ENCODE measurements at regions not wholly inside any gene's neighbourhood (a gene's known extent, or its start where the extent isn't known, plus 50 kb on each side); places are given as distances from the start of the nearest gene placed in this dataset.

DNA sequence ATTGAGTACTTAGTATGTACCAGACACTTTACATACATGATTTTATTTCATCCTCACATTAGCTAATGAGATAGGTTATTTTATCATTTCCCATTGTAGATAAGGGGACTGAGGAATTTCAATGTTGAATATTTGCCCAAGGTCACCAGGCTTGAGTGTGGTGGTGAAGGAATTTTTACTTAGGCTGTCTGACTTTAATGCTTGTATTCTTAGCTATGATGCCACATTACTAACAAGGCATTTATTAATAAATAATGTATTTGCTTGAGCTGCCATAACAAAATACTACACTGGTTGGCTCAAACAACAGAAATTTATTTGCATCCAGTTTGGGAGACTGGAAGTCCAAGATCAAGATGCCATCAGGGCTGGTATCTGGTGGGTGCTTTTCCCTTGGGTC lies 250.9 kb downstream of the GPD2 start:
- Histone ChIP-seq H3K4me3 (ENCODE audit: low read depth, low read length) (no peak overlapping the region), H3K27me3 (ENCODE audit: control insufficient read depth, insufficient read depth, low read length) (no peaks in the 10 kb centered on the region), H3K36me3 (ENCODE audit: control insufficient read depth, insufficient read depth, low read length) (no peaks in the 10 kb centered on the region)
- no peak for FAIRE-seq
- no peak for DNase-seq (ENCODE audit: low read depth)
- TF ChIP-seq, protein P1, sequence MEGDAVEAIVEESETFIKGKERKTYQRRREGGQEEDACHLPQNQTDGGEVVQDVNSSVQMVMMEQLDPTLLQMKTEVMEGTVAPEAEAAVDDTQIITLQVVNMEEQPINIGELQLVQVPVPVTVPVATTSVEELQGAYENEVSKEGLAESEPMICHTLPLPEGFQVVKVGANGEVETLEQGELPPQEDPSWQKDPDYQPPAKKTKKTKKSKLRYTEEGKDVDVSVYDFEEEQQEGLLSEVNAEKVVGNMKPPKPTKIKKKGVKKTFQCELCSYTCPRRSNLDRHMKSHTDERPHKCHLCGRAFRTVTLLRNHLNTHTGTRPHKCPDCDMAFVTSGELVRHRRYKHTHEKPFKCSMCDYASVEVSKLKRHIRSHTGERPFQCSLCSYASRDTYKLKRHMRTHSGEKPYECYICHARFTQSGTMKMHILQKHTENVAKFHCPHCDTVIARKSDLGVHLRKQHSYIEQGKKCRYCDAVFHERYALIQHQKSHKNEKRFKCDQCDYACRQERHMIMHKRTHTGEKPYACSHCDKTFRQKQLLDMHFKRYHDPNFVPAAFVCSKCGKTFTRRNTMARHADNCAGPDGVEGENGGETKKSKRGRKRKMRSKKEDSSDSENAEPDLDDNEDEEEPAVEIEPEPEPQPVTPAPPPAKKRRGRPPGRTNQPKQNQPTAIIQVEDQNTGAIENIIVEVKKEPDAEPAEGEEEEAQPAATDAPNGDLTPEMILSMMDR (IDR thresholded peaks at IDR 0.05; ENCODE audit: insufficient read depth, low read length, severe bottlenecking), result no peak

DNA sequence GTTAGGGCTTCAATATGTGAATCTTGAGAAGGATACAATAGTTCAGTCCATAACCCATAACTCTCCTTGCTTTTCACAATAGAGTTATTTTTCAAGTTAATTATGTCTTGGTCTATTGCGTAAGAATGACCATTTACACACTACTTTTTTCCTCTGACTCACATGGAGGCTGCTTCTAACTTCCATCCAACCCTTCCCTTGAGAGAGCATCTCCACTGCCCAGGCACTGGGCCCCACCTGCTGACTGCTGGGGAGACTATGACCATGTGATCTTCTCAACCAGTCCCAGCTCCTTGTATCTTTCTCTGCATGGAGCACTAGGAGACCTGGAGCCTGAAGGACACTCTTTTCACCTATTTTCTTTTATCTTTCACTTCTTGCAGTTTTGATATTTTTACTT lies 251.5 kb downstream of the GPD2 start:
- Histone ChIP-seq H3K4me3 (ENCODE audit: low read depth, low read length) (no peak overlapping the region), H3K36me3 (ENCODE audit: control insufficient read depth, insufficient read depth, low read length) (no peaks in the 10 kb centered on the region), H3K27me3 (ENCODE audit: control insufficient read depth, insufficient read depth, low read length) (no peaks in the 10 kb centered on the region)
- TF ChIP-seq, protein P1 (IDR thresholded peaks at IDR 0.05; ENCODE audit: insufficient read depth, low read length, severe bottlenecking), result no peak
- DNase-seq (ENCODE audit: low read depth), result peak; percentile 55
- FAIRE-seq, result no peak

DNA sequence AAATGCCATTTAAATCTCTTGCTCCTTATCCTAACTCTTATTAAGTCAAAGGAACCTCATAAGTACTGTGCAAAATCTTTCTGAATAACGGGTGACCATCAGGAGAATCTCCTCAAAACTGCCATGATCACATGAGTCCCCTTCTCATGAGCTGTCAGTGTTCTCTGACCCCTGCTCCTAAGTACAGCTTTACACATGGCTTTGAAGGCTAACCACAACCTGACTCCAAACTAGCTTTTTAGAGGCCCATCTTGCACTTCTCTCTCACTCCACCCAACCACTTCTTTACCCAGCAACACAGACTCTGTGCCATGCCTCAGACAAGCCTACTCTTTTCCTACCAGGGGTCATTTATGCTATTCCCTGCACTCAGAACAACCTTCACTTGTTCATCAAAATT lies 253.8 kb downstream of the GPD2 start:
- TF ChIP-seq, protein P1 (IDR thresholded peaks at IDR 0.05; ENCODE audit: insufficient read depth, low read length, severe bottlenecking), result no peak
- DNase-seq (ENCODE audit: low read depth) (no peak), FAIRE-seq (no peak)
- H3K36me3 ChIP-seq (ENCODE audit: control insufficient read depth, insufficient read depth, low read length), result no peaks in the 10 kb centered on the region
- H3K27me3 ChIP-seq (ENCODE audit: control insufficient read depth, insufficient read depth, low read length), result no peaks in the 10 kb centered on the region
- H3K4me3 ChIP-seq (ENCODE audit: low read depth, low read length), result no peak overlapping the region

DNA sequence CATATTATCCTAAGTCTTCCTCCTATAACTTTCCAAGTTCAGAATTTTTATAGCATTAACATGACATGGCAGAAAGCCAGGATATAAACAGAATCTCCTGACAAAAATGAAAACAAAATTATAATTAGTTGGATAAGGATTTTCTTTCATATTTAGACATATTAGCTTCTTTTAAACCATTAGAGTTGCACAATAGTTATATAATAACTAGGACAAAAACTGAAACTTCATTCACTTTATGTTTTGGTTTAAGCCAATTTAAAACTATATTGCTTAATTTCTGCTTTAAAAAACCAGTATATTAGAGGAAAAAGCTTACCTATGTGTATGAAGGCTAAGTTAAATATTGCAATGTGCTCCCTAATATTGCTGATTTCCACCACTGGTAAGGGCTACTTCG lies 254.8 kb downstream of the GPD2 start:
- H3K4me3 ChIP-seq (ENCODE audit: low read depth, low read length), result no peak overlapping the region
- TF ChIP-seq, protein P1 (IDR thresholded peaks at IDR 0.05; ENCODE audit: insufficient read depth, low read length, severe bottlenecking), result no peak
- H3K36me3 ChIP-seq (ENCODE audit: control insufficient read depth, insufficient read depth, low read length), result no peaks in the 10 kb centered on the region
- FAIRE-seq, result no peak
- DNase-seq (ENCODE audit: low read depth), result no peak
- H3K27me3 ChIP-seq (ENCODE audit: control insufficient read depth, insufficient read depth, low read length), result no peaks in the 10 kb centered on the region

DNA sequence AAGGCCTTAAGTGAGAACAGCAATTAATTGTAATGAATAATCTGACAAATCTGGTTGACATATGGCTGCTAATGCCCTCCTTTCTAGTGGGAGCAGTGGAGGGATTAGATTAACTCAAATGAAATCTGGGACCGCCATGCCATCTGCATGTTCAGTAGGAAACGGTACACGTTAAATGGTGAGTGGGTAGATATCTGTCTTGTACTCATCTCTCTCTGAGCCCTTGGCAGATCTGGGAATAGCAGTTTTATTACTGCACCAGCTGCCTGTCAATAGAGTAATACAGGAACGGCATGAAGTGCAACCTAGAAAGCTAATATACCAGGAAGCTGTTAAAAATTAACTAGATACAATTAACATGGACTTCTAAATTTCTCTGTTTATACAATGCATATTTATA lies 258.8 kb downstream of the GPD2 start:
- DNase-seq (ENCODE audit: low read depth), result no peak
- Histone ChIP-seq H3K36me3 (ENCODE audit: control insufficient read depth, insufficient read depth, low read length) (no peaks in the 10 kb centered on the region), H3K27me3 (ENCODE audit: control insufficient read depth, insufficient read depth, low read length) (no peaks in the 10 kb centered on the region), H3K4me3 (ENCODE audit: low read depth, low read length) (no peak overlapping the region)
- no peak for FAIRE-seq
- TF ChIP-seq, protein P1 (IDR thresholded peaks at IDR 0.05; ENCODE audit: insufficient read depth, low read length, severe bottlenecking), result no peak

DNA sequence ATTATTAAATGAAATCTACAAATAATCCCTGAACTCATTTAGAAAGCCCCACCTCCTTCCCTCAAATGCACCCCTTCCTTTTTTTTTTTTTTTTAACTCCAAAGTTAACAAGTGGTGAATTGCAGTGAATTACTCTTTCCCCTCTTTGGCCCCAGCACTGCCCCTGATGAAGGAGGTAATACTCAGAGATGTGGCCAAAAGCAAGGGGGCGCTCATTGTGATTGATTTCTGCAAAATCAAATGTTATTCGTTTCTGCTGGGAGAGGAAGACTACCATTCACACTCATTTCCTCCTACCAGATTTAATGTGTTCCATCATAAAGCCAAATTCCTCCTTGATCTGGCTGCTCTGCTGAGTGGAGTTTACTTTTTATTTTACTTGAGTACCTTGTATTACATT lies 259.4 kb downstream of the GPD2 start:
- FAIRE-seq (no peak), DNase-seq (ENCODE audit: low read depth) (no peak)
- Histone ChIP-seq H3K27me3 (ENCODE audit: control insufficient read depth, insufficient read depth, low read length) (no peaks in the 10 kb centered on the region), H3K36me3 (ENCODE audit: control insufficient read depth, insufficient read depth, low read length) (no peaks in the 10 kb centered on the region), H3K4me3 (ENCODE audit: low read depth, low read length) (no peak overlapping the region)
- TF ChIP-seq, protein P1 (IDR thresholded peaks at IDR 0.05; ENCODE audit: insufficient read depth, low read length, severe bottlenecking), result no peak
